ENCODE measurements at regions not wholly inside any gene's neighbourhood (a gene's known extent, or its start where the extent isn't known, plus 50 kb on each side); places are given as distances from the start of the nearest gene placed in this dataset.

GRCh38 chr3:101940521-101941317 is 91.4 kb downstream of the NFKBIZ start:
- DNase-seq = no peak

GRCh38 chr3:101941318-101942040 is 92.2 kb downstream of the NFKBIZ start:
- DNase-seq = no peak
- TF ChIP-seq POLR2A (IDR thresholded peaks at IDR 0.05; ENCODE audit: low read length) (no peak), GATA1 (IDR thresholded peaks at IDR 0.05; ENCODE audit: low read depth, low read length) (no peak)

More at GRCh38 chr3:101940521-101941317, 91.4 kb downstream of the NFKBIZ start:
- TF ChIP-seq POLR2A (IDR thresholded peaks at IDR 0.05; ENCODE audit: low read length) (no peak), GATA1 (IDR thresholded peaks at IDR 0.05; ENCODE audit: low read depth, low read length) (no peak)

- no peak for DNase-seq
- TF ChIP-seq GATA1 (IDR thresholded peaks at IDR 0.05; ENCODE audit: low read depth, low read length) (no peak), POLR2A (IDR thresholded peaks at IDR 0.05; ENCODE audit: low read length) (no peak)
Observed at GRCh38 chr3:101942356-101942755, 93.0 kb downstream of the NFKBIZ start.

- no peak for DNase-seq
- TF ChIP-seq GATA1 (IDR thresholded peaks at IDR 0.05; ENCODE audit: low read depth, low read length) (no peak), POLR2A (IDR thresholded peaks at IDR 0.05; ENCODE audit: low read length) (no peak)
Observed at GRCh38 chr3:101943029-101943428, 93.7 kb downstream of the NFKBIZ start.

DNA sequence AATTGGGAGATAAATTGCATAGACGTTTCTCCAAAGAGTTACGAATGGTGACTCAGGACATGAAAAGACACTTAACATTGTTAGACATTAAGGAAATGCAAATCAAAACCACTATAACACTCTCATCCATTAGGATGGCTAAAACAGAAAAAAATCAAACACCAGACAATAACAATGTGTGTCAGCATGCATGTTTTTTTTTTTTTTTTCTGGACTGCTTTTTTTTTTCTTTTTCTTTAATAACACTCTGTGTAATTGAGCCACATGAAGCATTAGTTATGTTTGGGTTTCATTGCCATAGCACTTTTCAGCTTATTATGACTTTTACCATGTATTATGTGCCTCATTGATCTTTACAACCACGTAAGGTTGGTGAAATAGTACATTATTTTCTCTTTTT is 95.0 kb downstream of the NFKBIZ start:
- DNase-seq = no peak
- TF ChIP-seq POLR2A (IDR thresholded peaks at IDR 0.05; ENCODE audit: low read length) = no peak
- no peak for TF ChIP-seq GATA1 (IDR thresholded peaks at IDR 0.05; ENCODE audit: low read depth, low read length)

- no peak for DNase-seq
- TF ChIP-seq POLR2A (IDR thresholded peaks at IDR 0.05; ENCODE audit: low read length) (no peak), GATA1 (IDR thresholded peaks at IDR 0.05; ENCODE audit: low read depth, low read length) (no peak)
Observed at GRCh38 chr3:101945980-101946379, 96.7 kb downstream of the NFKBIZ start.

DNA sequence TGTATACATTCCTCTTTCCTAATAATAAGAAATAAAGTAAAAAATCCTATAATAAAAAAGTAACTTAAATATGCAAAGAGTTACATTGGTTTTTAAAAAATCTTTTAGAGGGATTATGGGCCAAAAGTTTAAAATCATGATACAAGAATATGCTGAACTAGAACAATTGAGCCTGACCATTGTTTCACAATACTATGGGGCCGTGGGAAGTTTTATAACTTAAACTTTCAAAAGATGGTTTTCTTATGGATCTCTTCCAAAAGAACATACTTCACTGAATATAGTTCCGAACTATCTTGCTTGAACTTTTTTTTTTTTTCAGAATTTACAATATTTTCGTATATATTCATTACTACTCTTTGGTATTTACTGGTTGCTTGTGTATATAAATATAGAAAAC is 97.6 kb downstream of the NFKBIZ start:
- DNase-seq = no peak
- TF ChIP-seq GATA1 (IDR thresholded peaks at IDR 0.05; ENCODE audit: low read depth, low read length) (no peak), POLR2A (IDR thresholded peaks at IDR 0.05; ENCODE audit: low read length) (no peak)

GRCh38 chr3:101950510-101950909 is 101.2 kb downstream of the NFKBIZ start:
- no peak for DNase-seq
- TF ChIP-seq POLR2A (IDR thresholded peaks at IDR 0.05; ENCODE audit: low read length) = no peak
- TF ChIP-seq GATA1 (IDR thresholded peaks at IDR 0.05; ENCODE audit: low read depth, low read length) = no peak

DNA sequence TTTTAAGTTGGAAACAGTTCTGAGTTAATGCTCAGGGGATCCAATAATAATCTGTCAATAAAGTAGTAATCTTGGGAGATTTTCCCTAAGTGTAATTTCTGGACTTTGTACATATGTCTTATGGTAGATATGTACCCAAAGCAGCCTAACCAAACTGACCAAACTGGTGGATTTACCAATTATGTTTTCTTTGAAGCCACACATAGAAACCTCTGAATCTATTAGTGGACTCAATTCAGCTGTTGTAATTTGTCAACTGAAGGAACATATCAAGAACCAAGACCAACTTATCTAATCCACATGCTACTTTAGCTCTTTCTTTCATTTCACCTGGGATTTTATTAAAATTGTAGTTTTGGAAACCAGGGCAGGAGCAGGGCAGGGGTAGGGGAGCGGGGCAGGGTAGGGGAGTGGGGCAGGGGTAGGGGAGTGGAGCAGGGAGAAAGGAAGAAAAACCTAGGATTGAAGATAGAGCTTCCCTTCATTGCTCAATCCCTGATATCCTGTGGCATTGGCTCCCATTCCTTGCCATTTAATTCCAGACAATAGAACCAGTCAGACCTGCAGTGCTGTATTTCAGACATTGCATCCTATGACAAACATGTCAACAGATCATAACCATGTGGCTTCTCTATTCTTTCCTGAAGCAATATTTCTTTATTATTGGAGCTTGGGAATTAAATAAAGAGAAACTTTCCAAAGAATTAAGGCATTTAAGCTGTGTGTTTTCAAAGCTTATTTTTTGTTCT is 101.8 kb downstream of the NFKBIZ start:
- no peak for DNase-seq

GRCh38 chr3:101954361-101954760 is 105.0 kb downstream of the NFKBIZ start:
- no peak for DNase-seq
- TF ChIP-seq POLR2A (IDR thresholded peaks at IDR 0.05; ENCODE audit: low read length) (no peak), GATA1 (IDR thresholded peaks at IDR 0.05; ENCODE audit: low read depth, low read length) (no peak)

More for the DNA sequence above, 101.8 kb downstream of the NFKBIZ start:
- TF ChIP-seq POLR2A (IDR thresholded peaks at IDR 0.05; ENCODE audit: low read length) (no peak), GATA1 (IDR thresholded peaks at IDR 0.05; ENCODE audit: low read depth, low read length) (no peak)

GRCh38 chr3:101954936-101955335 is 105.6 kb downstream of the NFKBIZ start:
- DNase-seq = no peak
- TF ChIP-seq GATA1 (IDR thresholded peaks at IDR 0.05; ENCODE audit: low read depth, low read length) = no peak
- TF ChIP-seq POLR2A (IDR thresholded peaks at IDR 0.05; ENCODE audit: low read length) = no peak

GRCh38 chr3:101962055-101962454 is 112.7 kb downstream of the NFKBIZ start:
- DNase-seq = no peak
- TF ChIP-seq POLR2A (IDR thresholded peaks at IDR 0.05; ENCODE audit: low read length) = no peak
- no peak for TF ChIP-seq GATA1 (IDR thresholded peaks at IDR 0.05; ENCODE audit: low read depth, low read length)

DNA sequence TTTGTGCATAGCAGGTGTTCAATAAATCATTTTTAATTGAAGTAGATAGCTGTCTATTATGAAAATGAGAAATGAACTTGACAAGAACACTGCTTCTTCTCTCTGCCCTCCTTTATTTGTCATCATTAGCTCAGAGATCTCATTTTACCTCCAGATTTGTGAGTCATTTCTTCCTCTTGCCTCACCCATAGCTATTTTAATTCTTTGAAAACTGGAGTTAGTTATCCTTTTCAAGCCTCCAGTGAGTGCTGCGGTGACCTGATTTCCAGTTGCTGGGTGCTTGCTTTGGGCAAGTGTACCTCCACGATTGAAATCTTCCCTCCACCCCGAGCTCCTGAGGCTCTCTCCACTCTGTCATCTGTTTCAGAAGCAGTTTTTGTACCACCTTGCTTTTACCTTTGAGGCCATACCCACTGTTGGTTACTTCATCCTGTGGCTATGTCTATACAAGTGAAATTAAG is 114.6 kb downstream of the NFKBIZ start:
- DNase-seq = no peak
- TF ChIP-seq GATA1 (IDR thresholded peaks at IDR 0.05; ENCODE audit: low read depth, low read length) = no peak
- TF ChIP-seq POLR2A (IDR thresholded peaks at IDR 0.05; ENCODE audit: low read length) = no peak

GRCh38 chr3:101964861-101965260 is 115.5 kb downstream of the NFKBIZ start:
- DNase-seq = no peak
- TF ChIP-seq GATA1 (IDR thresholded peaks at IDR 0.05; ENCODE audit: low read depth, low read length) = no peak

Data from erythroblast (primary cell).